ENCODE measurements at regions not wholly inside any gene's neighbourhood (a gene's known extent, or its start where the extent isn't known, plus 50 kb on each side); places are given as distances from the start of the nearest gene placed in this dataset.
"Not testable (repeated sequence)": the region's sequence is repeated elsewhere in the genome, so short reads cannot be mapped to it uniquely, and the experiment has no call there.

DNA sequence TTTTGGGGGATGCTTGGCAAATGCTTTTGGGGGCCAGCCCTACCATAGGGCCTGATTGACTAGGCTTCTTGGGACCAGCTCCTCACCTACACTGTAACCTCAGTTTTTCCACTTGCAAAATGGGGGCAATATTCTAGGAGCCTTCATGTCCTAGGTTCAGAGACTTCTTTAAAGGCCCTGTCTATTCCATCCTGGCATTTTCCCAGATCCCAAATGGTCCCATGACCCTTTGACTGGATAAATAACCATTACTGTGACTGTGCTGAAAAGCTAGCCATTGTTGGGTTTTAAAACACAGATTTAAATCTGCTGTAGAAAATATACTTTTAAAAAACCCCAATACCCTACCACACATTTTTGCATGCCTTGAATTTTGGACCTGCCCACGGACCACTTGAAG, 149.8 kb downstream of the EFNB1 start:
- no peak overlapping the region for H3K27ac Mint-ChIP-seq
- DNase-seq (no peak), ATAC-seq (replicated peaks) (no peak)
- no peaks in the 10 kb centered on the region for H3K4me1 Mint-ChIP-seq
- no peaks in the 10 kb centered on the region for H3K36me3 Mint-ChIP-seq
- no peak overlapping the region for H3K4me3 Mint-ChIP-seq
- peaks cover 9 to 17% of the 10 kb centered on the region in 2 donors for H3K9me3 Mint-ChIP-seq
- H3K27me3 Mint-ChIP-seq = peaks cover 0 to 4% of the 10 kb centered on the region in 2 donors

GRCh38 chrX:68978255-68978654, 149.4 kb downstream of the EFNB1 start:
- no peaks in the 10 kb centered on the region for H3K36me3 Mint-ChIP-seq
- no peak overlapping the region for H3K27ac Mint-ChIP-seq
- ATAC-seq (replicated peaks) (no peak), DNase-seq (no peak)
- H3K27me3 Mint-ChIP-seq = peaks cover 0 to 4% of the 10 kb centered on the region in 2 donors
- no peak overlapping the region for H3K4me3 Mint-ChIP-seq
- H3K9me3 Mint-ChIP-seq = peaks cover 11 to 17% of the 10 kb centered on the region in 2 donors
- H3K4me1 Mint-ChIP-seq = no peaks in the 10 kb centered on the region

DNA sequence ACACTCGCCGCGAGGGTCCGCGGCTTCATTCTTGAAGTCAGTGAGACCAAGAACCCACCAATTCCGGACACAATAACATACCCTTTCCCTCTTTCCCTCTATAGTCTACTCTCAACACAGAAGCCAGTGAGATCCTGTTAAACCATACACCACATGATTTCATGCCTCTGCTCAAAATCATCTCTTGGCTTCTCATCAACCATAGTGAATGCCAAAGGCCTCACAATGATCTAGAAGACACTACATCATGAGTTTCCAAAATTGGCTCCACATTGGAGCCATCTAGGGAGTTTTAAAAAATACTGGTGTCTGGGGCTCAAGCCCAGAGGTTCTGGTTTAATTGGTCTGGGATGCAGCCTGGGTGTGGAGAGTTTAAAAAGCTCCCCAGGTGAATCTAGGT, 124.5 kb downstream of the EFNB1 start:
- Mint-ChIP-seq H3K27ac (no peak overlapping the region), H3K36me3 (no peaks in the 10 kb centered on the region), H3K9me3 (peaks cover 2 to 6% of the 10 kb centered on the region in 2 donors), H3K4me1 (no peaks in the 10 kb centered on the region), H3K4me3 (no peak overlapping the region), H3K27me3 (peaks cover 4 to 5% of the 10 kb centered on the region in 2 donors)
- DNase-seq (no peak), ATAC-seq (replicated peaks) (no peak)

DNA sequence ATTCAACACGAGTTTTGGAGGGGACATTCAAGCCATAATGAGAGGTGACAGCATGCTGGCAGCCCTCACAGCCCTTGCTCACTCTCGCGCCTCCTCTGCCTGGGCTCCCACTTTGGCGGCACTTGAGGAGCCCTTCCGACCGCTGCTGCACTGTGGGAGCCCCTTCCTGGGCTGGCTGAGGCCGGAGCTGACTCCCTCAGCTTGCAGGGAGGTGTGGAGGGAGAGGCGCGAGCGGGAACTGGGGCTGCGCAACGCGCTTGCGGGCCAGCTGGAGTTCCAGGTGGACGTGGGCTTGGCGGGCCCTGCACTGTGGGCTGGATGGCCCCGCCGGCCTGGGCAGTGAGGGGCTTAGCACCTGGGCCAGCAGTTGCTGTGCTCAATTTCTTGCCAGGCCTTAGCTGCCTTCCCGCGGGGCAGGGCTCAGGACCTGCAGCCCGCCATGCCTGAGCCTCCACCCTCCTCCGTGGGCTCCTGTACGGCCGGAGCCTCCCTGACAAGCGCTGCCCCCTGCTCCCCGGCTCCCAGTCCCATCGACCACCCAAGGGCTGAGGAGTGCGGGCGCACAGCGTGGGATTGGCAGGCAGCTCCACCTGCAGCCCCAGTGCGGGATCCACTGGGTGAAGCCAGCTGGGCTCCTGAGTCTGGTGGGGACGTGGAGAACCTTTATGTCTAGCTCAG, 123.3 kb downstream of the EFNB1 start:
- not testable (repeated sequence) for H3K4me3 Mint-ChIP-seq; H3K36me3 Mint-ChIP-seq; H3K27ac Mint-ChIP-seq; H3K9me3 Mint-ChIP-seq; ATAC-seq (replicated peaks); DNase-seq; H3K27me3 Mint-ChIP-seq; H3K4me1 Mint-ChIP-seq

GRCh38 chrX:68950937-68951336, 122.1 kb downstream of the EFNB1 start:
- no peaks in the 10 kb centered on the region for H3K4me1 Mint-ChIP-seq
- H3K27me3 Mint-ChIP-seq = peaks cover 4% of the 10 kb centered on the region in 2 donors
- H3K4me3 Mint-ChIP-seq = no peak overlapping the region
- H3K9me3 Mint-ChIP-seq = peaks cover 2 to 4% of the 10 kb centered on the region in 2 donors
- DNase-seq (no peak), ATAC-seq (replicated peaks) (no peak)
- H3K27ac Mint-ChIP-seq = no peak overlapping the region
- H3K36me3 Mint-ChIP-seq = no peaks in the 10 kb centered on the region

GRCh38 chrX:68947882-68948605, 119.2 kb downstream of the EFNB1 start:
- Mint-ChIP-seq H3K36me3 (no peaks in the 10 kb centered on the region), H3K4me1 (no peaks in the 10 kb centered on the region), H3K27me3 (no peaks in the 10 kb centered on the region), H3K27ac (no peak overlapping the region), H3K4me3 (no peak overlapping the region), H3K9me3 (no peaks in the 10 kb centered on the region)
- ATAC-seq (replicated peaks) (no peak), DNase-seq (no peak)

GRCh38 chrX:68945603-68946228, 116.9 kb downstream of the EFNB1 start:
- Mint-ChIP-seq H3K4me3 (no peak overlapping the region), H3K36me3 (no peaks in the 10 kb centered on the region), H3K27me3 (peaks cover 0 to 6% of the 10 kb centered on the region in 2 donors), H3K9me3 (no peaks in the 10 kb centered on the region), H3K4me1 (no peaks in the 10 kb centered on the region), H3K27ac (no peak overlapping the region)
- ATAC-seq (replicated peaks) (no peak), DNase-seq (no peak)

GRCh38 chrX:68945081-68945602, 116.3 kb downstream of the EFNB1 start:
- Mint-ChIP-seq H3K27me3 (peaks cover 0 to 10% of the 10 kb centered on the region in 2 donors), H3K27ac (no peak overlapping the region), H3K4me1 (no peaks in the 10 kb centered on the region), H3K4me3 (no peak overlapping the region), H3K36me3 (no peaks in the 10 kb centered on the region), H3K9me3 (no peaks in the 10 kb centered on the region)
- no peak for DNase-seq
- ATAC-seq (replicated peaks) = no peak

DNA sequence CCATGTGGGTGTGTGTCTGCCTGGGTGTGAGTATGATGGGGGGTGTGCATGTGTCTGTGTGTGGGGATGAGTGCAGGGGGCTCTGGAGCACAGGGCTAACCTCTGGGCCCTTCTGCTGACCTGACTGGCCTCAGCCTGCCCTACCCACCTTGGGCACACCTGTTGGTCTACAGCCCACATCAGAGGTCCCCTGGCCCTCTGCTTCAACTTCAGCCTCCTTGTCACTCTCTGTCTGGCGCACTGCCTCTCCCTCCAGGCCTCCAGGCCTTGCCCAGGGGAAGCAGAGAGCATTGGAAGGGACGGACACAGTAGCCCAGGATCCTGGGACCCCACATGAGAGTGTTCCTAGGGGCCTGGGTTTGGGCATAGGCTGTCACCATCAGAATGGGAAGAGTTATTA, 115.4 kb downstream of the EFNB1 start:
- H3K27me3 Mint-ChIP-seq = peaks cover 0 to 10% of the 10 kb centered on the region in 2 donors
- H3K4me3 Mint-ChIP-seq = no peak overlapping the region
- H3K36me3 Mint-ChIP-seq = no peaks in the 10 kb centered on the region
- no peak for DNase-seq
- H3K4me1 Mint-ChIP-seq = no peaks in the 10 kb centered on the region
- H3K27ac Mint-ChIP-seq = no peak overlapping the region
- no peaks in the 10 kb centered on the region for H3K9me3 Mint-ChIP-seq
- ATAC-seq (replicated peaks) = no peak

DNA sequence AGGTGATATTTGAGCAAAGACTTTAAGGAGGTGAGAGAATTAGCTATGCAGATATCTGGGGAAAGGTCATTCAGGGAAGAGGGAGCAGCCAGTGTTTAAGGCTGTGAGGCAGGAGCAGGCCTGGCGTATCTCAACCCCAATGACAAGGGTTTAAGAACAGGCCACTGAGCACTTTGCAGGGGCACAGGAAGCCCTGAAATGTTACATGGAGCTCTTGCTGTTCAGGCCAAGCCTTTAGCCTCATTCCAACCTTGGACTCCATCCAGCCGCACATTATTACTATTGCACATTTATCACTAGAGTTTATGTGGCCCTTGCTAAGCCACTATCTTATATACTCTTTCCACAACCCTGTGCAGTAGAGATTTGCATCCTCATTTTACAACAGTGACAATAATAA, 114.0 kb downstream of the EFNB1 start:
- no peak overlapping the region for H3K27ac Mint-ChIP-seq
- no peaks in the 10 kb centered on the region for H3K36me3 Mint-ChIP-seq
- ATAC-seq (replicated peaks) (no peak), DNase-seq (no peak)
- no peaks in the 10 kb centered on the region for H3K4me1 Mint-ChIP-seq
- H3K9me3 Mint-ChIP-seq = no peaks in the 10 kb centered on the region
- no peak overlapping the region for H3K4me3 Mint-ChIP-seq
- peaks cover 0 to 10% of the 10 kb centered on the region in 2 donors for H3K27me3 Mint-ChIP-seq

DNA sequence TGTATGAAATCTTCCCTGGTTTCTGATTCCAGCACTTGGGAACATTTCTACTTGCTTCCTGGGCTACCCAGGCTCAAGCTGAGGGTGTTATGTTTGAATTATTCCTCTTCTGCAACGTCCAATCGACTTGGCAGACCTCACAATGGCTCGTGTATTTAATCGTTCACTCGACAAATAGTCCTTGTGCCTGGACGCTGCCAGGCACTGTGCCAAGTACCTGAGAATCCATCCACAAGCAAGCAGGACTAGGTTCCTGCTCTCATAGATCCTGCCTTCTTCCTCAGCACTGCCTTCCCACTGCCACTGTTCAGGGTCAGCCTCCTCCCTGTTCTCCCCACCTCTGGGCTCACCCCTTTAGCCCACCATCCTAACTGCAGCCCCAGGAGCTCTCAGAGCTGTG, 113.3 kb downstream of the EFNB1 start:
- DNase-seq = no peak
- no peak for ATAC-seq (replicated peaks)
- no peaks in the 10 kb centered on the region for H3K4me1 Mint-ChIP-seq
- no peak overlapping the region for H3K27ac Mint-ChIP-seq
- H3K4me3 Mint-ChIP-seq = no peak overlapping the region
- peaks cover 0 to 10% of the 10 kb centered on the region in 2 donors for H3K27me3 Mint-ChIP-seq
- no peaks in the 10 kb centered on the region for H3K9me3 Mint-ChIP-seq
- H3K36me3 Mint-ChIP-seq = no peaks in the 10 kb centered on the region

GRCh38 chrX:68941385-68941952, 112.6 kb downstream of the EFNB1 start:
- peaks cover 0 to 10% of the 10 kb centered on the region in 2 donors for H3K27me3 Mint-ChIP-seq
- H3K4me3 Mint-ChIP-seq = no peak overlapping the region
- DNase-seq (no peak), ATAC-seq (replicated peaks) (no peak)
- no peaks in the 10 kb centered on the region for H3K36me3 Mint-ChIP-seq
- H3K4me1 Mint-ChIP-seq = no peaks in the 10 kb centered on the region
- H3K9me3 Mint-ChIP-seq = no peaks in the 10 kb centered on the region
- no peak overlapping the region for H3K27ac Mint-ChIP-seq

GRCh38 chrX:68940601-68941000, 111.8 kb downstream of the EFNB1 start:
- Mint-ChIP-seq H3K4me1 (no peaks in the 10 kb centered on the region), H3K9me3 (no peaks in the 10 kb centered on the region), H3K4me3 (no peak overlapping the region), H3K27ac (no peak overlapping the region), H3K36me3 (no peaks in the 10 kb centered on the region), H3K27me3 (peaks cover 0 to 10% of the 10 kb centered on the region in 2 donors)
- ATAC-seq (replicated peaks) (no peak), DNase-seq (no peak)

- Mint-ChIP-seq H3K9me3 (no peaks in the 10 kb centered on the region), H3K36me3 (no peaks in the 10 kb centered on the region), H3K4me1 (peaks cover 0 to 2% of the 10 kb centered on the region in 2 donors), H3K4me3 (no peak overlapping the region), H3K27me3 (peaks cover 0 to 10% of the 10 kb centered on the region in 2 donors), H3K27ac (no peak overlapping the region)
- DNase-seq (no peak), ATAC-seq (replicated peaks) (no peak)
Measured at GRCh38 chrX:68939868-68940267, 111.0 kb downstream of the EFNB1 start.

Measured in stimulated activated naive B cell treated with anti-CD40 and anti-IgM and Interleukin-4, amounts not matched to agents 10 μg/mL and 1 μg/mL and 100 μg/mL, for 72 hours (primary cell).